HG02623 (cell line): ENCODE measurements at regions not wholly inside any gene's neighbourhood (a gene's known extent, or its start where the extent isn't known, plus 50 kb on each side); places are given as distances from the start of the nearest gene placed in this dataset.
"Not testable (repeated sequence)": the region's sequence is repeated elsewhere in the genome, so short reads cannot be mapped to it uniquely, and the experiment has no call there.

ENCODE experiments used
- ATAC-seq: cut with Tn5 transposase; IDR thresholded peaks from one replicate; pipeline ENCODE4 v1.9.1; 2021; ENCODE audit warnings: moderate library complexity; ENCODE audit not compliant: unreplicated experiment

GRCh38 chr4:19650903-19651864, 600.5 kb upstream of the SLIT2 start:
- no peak for ATAC-seq

- ATAC-seq, result no peak
Observed at GRCh38 chr4:19645589-19645988, 606.1 kb upstream of the SLIT2 start.

GRCh38 chr4:19636451-19636850, 615.3 kb upstream of the SLIT2 start:
- no peak for ATAC-seq

- no peak for ATAC-seq
Observed at GRCh38 chr4:19631814-19632213, 619.9 kb upstream of the SLIT2 start.

- no peak for ATAC-seq
Observed at GRCh38 chr4:19623866-19624265, 627.8 kb upstream of the SLIT2 start.

GRCh38 chr4:19615086-19615689, 636.5 kb upstream of the SLIT2 start:
- no peak for ATAC-seq

- ATAC-seq, result no peak
Observed at GRCh38 chr4:19614171-19614570, 637.5 kb upstream of the SLIT2 start.

- no peak for ATAC-seq
Observed at GRCh38 chr4:19596342-19596741, 655.4 kb upstream of the SLIT2 start.

- ATAC-seq, result no peak
Observed at GRCh38 chr4:19592391-19592790, 659.3 kb upstream of the SLIT2 start.

GRCh38 chr4:19583827-19584569, 667.7 kb upstream of the SLIT2 start:
- ATAC-seq, result no peak

GRCh38 chr4:19580095-19580494, 671.6 kb upstream of the SLIT2 start:
- ATAC-seq, result no peak

- ATAC-seq, result no peak
Observed at GRCh38 chr4:19579608-19580007, 672.1 kb upstream of the SLIT2 start.

GRCh38 chr4:19577097-19577496, 674.6 kb upstream of the SLIT2 start:
- ATAC-seq, result no peak

- no peak for ATAC-seq
Observed at GRCh38 chr4:19575924-19576323, 675.8 kb upstream of the SLIT2 start.

GRCh38 chr4:19566041-19566440, 685.7 kb upstream of the SLIT2 start:
- ATAC-seq, result no peak

GRCh38 chr4:19562456-19562855, 689.2 kb upstream of the SLIT2 start:
- ATAC-seq, result no peak

GRCh38 chr4:19557161-19557560, 694.5 kb upstream of the SLIT2 start:
- ATAC-seq, result no peak

GRCh38 chr4:19556276-19556675, 695.4 kb upstream of the SLIT2 start:
- not testable (repeated sequence) for ATAC-seq

- no peak for ATAC-seq
Observed at GRCh38 chr4:19547463-19547862, 704.2 kb upstream of the SLIT2 start.

- ATAC-seq, result no peak
Observed at GRCh38 chr4:19544446-19545125, 707.1 kb upstream of the SLIT2 start.
